ENCODE measurements at regions not wholly inside any gene's neighbourhood (a gene's known extent, or its start where the extent isn't known, plus 50 kb on each side); places are given as distances from the start of the nearest gene placed in this dataset.
"Not testable (repeated sequence)": the region's sequence is repeated elsewhere in the genome, so short reads cannot be mapped to it uniquely, and the experiment has no call there.

- Histone ChIP-seq H3K4me3 (ENCODE audit: low read depth, low read length) (no peak overlapping the region), H3K4me1 (ENCODE audit: control insufficient read depth, insufficient read depth, low read length) (no peaks in the 10 kb centered on the region), H3K27ac (ENCODE audit: low read depth, low read length) (no peak overlapping the region), H3K9me3 (ENCODE audit: control insufficient read depth, insufficient read depth, low read length) (no peaks in the 10 kb centered on the region), H3K27me3 (ENCODE audit: control insufficient read depth, insufficient read depth, low read length) (no peaks in the 10 kb centered on the region), H3K36me3 (ENCODE audit: control insufficient read depth, insufficient read depth, low read length) (no peaks in the 10 kb centered on the region), H3K9ac (ENCODE audit: low read depth, low read length) (no peak overlapping the region)
These were observed 57.0 kb downstream of the OR10A6 start for GRCh38 chr11:7874056-7874455.

GRCh38 chr11:7872890-7873289 is 58.2 kb downstream of the OR10A6 start:
- Histone ChIP-seq H3K36me3 (ENCODE audit: control insufficient read depth, insufficient read depth, low read length) (no peaks in the 10 kb centered on the region), H3K4me1 (ENCODE audit: control insufficient read depth, insufficient read depth, low read length) (no peaks in the 10 kb centered on the region), H3K9ac (ENCODE audit: low read depth, low read length) (no peak overlapping the region), H3K27ac (ENCODE audit: low read depth, low read length) (no peak overlapping the region), H3K27me3 (ENCODE audit: control insufficient read depth, insufficient read depth, low read length) (no peaks in the 10 kb centered on the region), H3K4me3 (ENCODE audit: low read depth, low read length) (no peak overlapping the region), H3K9me3 (ENCODE audit: control insufficient read depth, insufficient read depth, low read length) (no peaks in the 10 kb centered on the region)

GRCh38 chr11:7871056-7871455 is 60.0 kb downstream of the OR10A6 start:
- Histone ChIP-seq H3K27ac (ENCODE audit: low read depth, low read length) (no peak overlapping the region), H3K9ac (ENCODE audit: low read depth, low read length) (no peak overlapping the region), H3K36me3 (ENCODE audit: control insufficient read depth, insufficient read depth, low read length) (no peaks in the 10 kb centered on the region), H3K27me3 (ENCODE audit: control insufficient read depth, insufficient read depth, low read length) (no peaks in the 10 kb centered on the region), H3K4me3 (ENCODE audit: low read depth, low read length) (no peak overlapping the region), H3K9me3 (ENCODE audit: control insufficient read depth, insufficient read depth, low read length) (no peaks in the 10 kb centered on the region), H3K4me1 (ENCODE audit: control insufficient read depth, insufficient read depth, low read length) (no peaks in the 10 kb centered on the region)

GRCh38 chr11:7869467-7869866 is 61.6 kb downstream of the OR10A6 start:
- Histone ChIP-seq H3K4me1 (ENCODE audit: control insufficient read depth, insufficient read depth, low read length) (no peaks in the 10 kb centered on the region), H3K27me3 (ENCODE audit: control insufficient read depth, insufficient read depth, low read length) (no peaks in the 10 kb centered on the region), H3K36me3 (ENCODE audit: control insufficient read depth, insufficient read depth, low read length) (no peaks in the 10 kb centered on the region), H3K9me3 (ENCODE audit: control insufficient read depth, insufficient read depth, low read length) (no peaks in the 10 kb centered on the region), H3K27ac (ENCODE audit: low read depth, low read length) (no peak overlapping the region), H3K9ac (ENCODE audit: low read depth, low read length) (no peak overlapping the region), H3K4me3 (ENCODE audit: low read depth, low read length) (no peak overlapping the region)

- H3K9ac ChIP-seq (ENCODE audit: low read depth, low read length); H3K36me3 ChIP-seq (ENCODE audit: control insufficient read depth, insufficient read depth, low read length); H3K9me3 ChIP-seq (ENCODE audit: control insufficient read depth, insufficient read depth, low read length); H3K4me1 ChIP-seq (ENCODE audit: control insufficient read depth, insufficient read depth, low read length); H3K27ac ChIP-seq (ENCODE audit: low read depth, low read length); H3K27me3 ChIP-seq (ENCODE audit: control insufficient read depth, insufficient read depth, low read length); H3K4me3 ChIP-seq (ENCODE audit: low read depth, low read length): not testable (repeated sequence)
These were observed 64.5 kb upstream of the OR5P2 start for GRCh38 chr11:7861292-7861691.

- not testable (repeated sequence) for H3K9ac ChIP-seq (ENCODE audit: low read depth, low read length); H3K36me3 ChIP-seq (ENCODE audit: control insufficient read depth, insufficient read depth, low read length); H3K9me3 ChIP-seq (ENCODE audit: control insufficient read depth, insufficient read depth, low read length); H3K4me1 ChIP-seq (ENCODE audit: control insufficient read depth, insufficient read depth, low read length); H3K27ac ChIP-seq (ENCODE audit: low read depth, low read length); H3K27me3 ChIP-seq (ENCODE audit: control insufficient read depth, insufficient read depth, low read length)
- H3K4me3 ChIP-seq (ENCODE audit: low read depth, low read length) = peak overlapping the region; percentile 32; the same call in 1 of the 2 replicates
These were observed 64.1 kb upstream of the OR5P2 start for GRCh38 chr11:7860844-7861243.

GRCh38 chr11:7858006-7858405 is 61.3 kb upstream of the OR5P2 start:
- Histone ChIP-seq H3K9ac (ENCODE audit: low read depth, low read length) (no peak overlapping the region), H3K27me3 (ENCODE audit: control insufficient read depth, insufficient read depth, low read length) (no peaks in the 10 kb centered on the region), H3K4me1 (ENCODE audit: control insufficient read depth, insufficient read depth, low read length) (no peaks in the 10 kb centered on the region), H3K4me3 (ENCODE audit: low read depth, low read length) (no peak overlapping the region), H3K36me3 (ENCODE audit: control insufficient read depth, insufficient read depth, low read length) (no peaks in the 10 kb centered on the region), H3K9me3 (ENCODE audit: control insufficient read depth, insufficient read depth, low read length) (peaks cover 4% of the 10 kb centered on the region; the same call in 1 of the 2 replicates), H3K27ac (ENCODE audit: low read depth, low read length) (no peak overlapping the region)

- no peaks in the 10 kb centered on the region for H3K27me3 ChIP-seq (ENCODE audit: control insufficient read depth, insufficient read depth, low read length)
- H3K36me3 ChIP-seq (ENCODE audit: control insufficient read depth, insufficient read depth, low read length) = no peaks in the 10 kb centered on the region
- no peaks in the 10 kb centered on the region for H3K4me1 ChIP-seq (ENCODE audit: control insufficient read depth, insufficient read depth, low read length)
- H3K9ac ChIP-seq (ENCODE audit: low read depth, low read length) = no peak overlapping the region
- no peak overlapping the region for H3K4me3 ChIP-seq (ENCODE audit: low read depth, low read length)
- H3K9me3 ChIP-seq (ENCODE audit: control insufficient read depth, insufficient read depth, low read length) = no peaks in the 10 kb centered on the region
- H3K27ac ChIP-seq (ENCODE audit: low read depth, low read length) = no peak overlapping the region
These were observed 54.6 kb upstream of the OR5P2 start for GRCh38 chr11:7851391-7851790.

GRCh38 chr11:7849018-7849417 is 52.3 kb upstream of the OR5P2 start:
- H3K36me3 ChIP-seq (ENCODE audit: control insufficient read depth, insufficient read depth, low read length) = no peaks in the 10 kb centered on the region
- H3K9me3 ChIP-seq (ENCODE audit: control insufficient read depth, insufficient read depth, low read length) = no peaks in the 10 kb centered on the region
- H3K9ac ChIP-seq (ENCODE audit: low read depth, low read length) = no peak overlapping the region
- no peak overlapping the region for H3K4me3 ChIP-seq (ENCODE audit: low read depth, low read length)
- H3K4me1 ChIP-seq (ENCODE audit: control insufficient read depth, insufficient read depth, low read length) = no peaks in the 10 kb centered on the region
- H3K27me3 ChIP-seq (ENCODE audit: control insufficient read depth, insufficient read depth, low read length) = no peaks in the 10 kb centered on the region
- H3K27ac ChIP-seq (ENCODE audit: low read depth, low read length) = no peak overlapping the region

Data from HUES48 (cell line).